ENCODE measurements at regions not wholly inside any gene's neighbourhood (a gene's known extent, or its start where the extent isn't known, plus 50 kb on each side); places are given as distances from the start of the nearest gene placed in this dataset.
"Not testable (repeated sequence)": the region's sequence is repeated elsewhere in the genome, so short reads cannot be mapped to it uniquely, and the experiment has no call there.

DNA sequence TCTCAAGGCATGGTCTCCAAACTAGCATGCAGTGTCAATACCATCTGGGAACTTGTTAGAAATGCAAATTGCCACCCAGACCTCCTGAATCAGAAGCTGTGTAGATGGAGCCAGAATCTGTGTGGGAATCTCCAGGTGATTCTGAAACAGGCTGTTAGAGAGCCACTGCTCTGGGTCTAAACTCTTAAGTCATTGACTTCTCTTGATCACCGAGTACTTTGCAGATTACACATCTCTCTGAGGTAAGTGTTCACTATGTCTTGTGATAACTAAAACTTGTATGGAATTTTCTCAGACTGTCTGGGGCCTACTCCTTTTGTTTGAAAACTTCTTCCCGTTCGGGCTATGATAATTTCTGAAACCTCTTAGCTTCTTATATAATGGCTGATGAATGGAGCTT is 315.6 kb downstream of the EDEM1 start:
- H3K4me3 ChIP-seq (ENCODE audit: low read depth, low read length): no peak overlapping the region
- TF ChIP-seq, protein P1, sequence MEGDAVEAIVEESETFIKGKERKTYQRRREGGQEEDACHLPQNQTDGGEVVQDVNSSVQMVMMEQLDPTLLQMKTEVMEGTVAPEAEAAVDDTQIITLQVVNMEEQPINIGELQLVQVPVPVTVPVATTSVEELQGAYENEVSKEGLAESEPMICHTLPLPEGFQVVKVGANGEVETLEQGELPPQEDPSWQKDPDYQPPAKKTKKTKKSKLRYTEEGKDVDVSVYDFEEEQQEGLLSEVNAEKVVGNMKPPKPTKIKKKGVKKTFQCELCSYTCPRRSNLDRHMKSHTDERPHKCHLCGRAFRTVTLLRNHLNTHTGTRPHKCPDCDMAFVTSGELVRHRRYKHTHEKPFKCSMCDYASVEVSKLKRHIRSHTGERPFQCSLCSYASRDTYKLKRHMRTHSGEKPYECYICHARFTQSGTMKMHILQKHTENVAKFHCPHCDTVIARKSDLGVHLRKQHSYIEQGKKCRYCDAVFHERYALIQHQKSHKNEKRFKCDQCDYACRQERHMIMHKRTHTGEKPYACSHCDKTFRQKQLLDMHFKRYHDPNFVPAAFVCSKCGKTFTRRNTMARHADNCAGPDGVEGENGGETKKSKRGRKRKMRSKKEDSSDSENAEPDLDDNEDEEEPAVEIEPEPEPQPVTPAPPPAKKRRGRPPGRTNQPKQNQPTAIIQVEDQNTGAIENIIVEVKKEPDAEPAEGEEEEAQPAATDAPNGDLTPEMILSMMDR (IDR thresholded peaks at IDR 0.05; ENCODE audit: borderline replicate concordance, insufficient read depth, low read depth, low read length): no peak

DNA sequence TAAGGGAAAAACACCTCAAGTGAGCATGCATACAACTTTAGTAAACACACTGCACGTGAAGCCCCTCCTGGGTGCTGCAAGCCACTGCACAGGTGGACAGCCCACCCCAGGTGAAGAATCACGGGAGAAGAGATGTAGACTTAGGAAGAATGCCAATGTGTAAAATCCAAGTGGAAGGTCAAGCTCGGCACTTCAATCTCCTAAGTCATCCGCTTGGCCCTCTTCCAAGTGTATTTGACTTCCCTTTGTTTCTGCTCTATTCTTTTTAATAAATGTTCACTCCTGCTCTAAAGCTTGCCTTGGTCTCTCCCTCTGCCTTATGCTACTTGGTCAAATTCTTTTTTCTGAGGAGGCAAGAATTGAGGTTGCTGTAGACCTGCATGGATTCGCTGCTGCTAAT is 316.6 kb downstream of the EDEM1 start:
- no peak overlapping the region for H3K4me3 ChIP-seq (ENCODE audit: low read depth, low read length)
- TF ChIP-seq, protein P1 (IDR thresholded peaks at IDR 0.05; ENCODE audit: borderline replicate concordance, insufficient read depth, low read depth, low read length): no peak

DNA sequence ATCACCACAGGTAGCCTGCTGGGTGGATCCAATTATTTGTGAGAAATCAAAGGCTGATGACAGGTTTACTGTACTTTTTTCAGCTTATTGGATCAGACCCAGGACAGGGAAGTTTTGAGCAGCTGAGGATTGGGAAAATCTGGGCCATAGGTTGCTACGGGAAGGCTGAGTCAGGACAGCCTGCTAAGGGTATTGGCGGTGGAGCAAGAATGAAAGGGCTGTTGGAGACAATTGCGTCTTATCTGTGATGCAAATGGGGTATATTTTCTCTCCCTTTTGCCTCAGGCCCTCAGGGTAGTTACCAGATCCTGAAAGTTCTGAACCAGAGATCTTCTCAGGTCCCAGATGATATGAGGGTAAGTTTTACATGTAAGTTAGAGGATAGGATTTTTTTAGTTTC is 317.7 kb downstream of the EDEM1 start:
- TF ChIP-seq, protein P1 (IDR thresholded peaks at IDR 0.05; ENCODE audit: borderline replicate concordance, insufficient read depth, low read depth, low read length): no peak

DNA sequence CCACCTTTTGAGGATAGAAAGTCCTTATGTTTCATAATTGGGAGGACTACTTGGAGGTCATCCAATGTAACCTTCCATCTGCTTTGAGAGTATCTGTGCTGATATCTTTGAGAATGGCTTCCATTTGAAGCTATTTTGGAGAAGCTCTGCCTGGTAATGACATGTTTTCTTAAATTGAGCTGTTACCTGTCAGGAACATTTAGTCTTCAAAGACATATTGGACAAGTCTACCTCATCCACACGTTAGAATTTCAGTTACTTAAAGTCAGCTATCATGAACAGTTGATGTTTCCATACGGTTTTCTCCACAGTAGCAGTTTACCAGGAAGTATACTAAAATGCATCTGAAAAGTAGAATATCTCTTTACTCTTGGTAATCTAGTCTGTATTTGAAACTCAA is 318.5 kb downstream of the EDEM1 start:
- TF ChIP-seq, protein P1 (IDR thresholded peaks at IDR 0.05; ENCODE audit: borderline replicate concordance, insufficient read depth, low read depth, low read length): no peak

More for the DNA sequence above, 317.7 kb downstream of the EDEM1 start:
- H3K4me3 ChIP-seq (ENCODE audit: low read depth, low read length): no peak overlapping the region

DNA sequence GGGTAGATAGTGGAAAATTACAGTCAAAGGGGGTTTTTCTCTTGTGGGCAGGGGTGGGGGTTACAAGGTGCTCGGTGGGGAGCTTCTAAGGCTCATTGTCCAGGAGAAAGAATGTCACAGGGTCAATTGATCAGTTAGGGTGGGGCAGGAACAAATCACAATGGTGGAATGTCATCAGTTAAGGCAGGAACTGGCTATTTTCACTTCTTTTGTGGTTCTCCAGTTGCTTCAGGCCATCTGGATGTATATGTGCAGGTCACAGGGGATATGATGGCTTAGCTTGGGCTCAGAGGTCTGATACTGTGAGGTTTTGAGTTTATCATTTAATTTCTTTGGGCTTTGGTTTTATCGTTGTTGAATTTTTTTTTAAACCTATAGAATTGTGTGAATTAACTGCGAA is 321.4 kb downstream of the EDEM1 start:
- not testable (repeated sequence) for H3K4me3 ChIP-seq (ENCODE audit: low read depth, low read length)

More for the DNA sequence above, 318.5 kb downstream of the EDEM1 start:
- no peak overlapping the region for H3K4me3 ChIP-seq (ENCODE audit: low read depth, low read length)

DNA sequence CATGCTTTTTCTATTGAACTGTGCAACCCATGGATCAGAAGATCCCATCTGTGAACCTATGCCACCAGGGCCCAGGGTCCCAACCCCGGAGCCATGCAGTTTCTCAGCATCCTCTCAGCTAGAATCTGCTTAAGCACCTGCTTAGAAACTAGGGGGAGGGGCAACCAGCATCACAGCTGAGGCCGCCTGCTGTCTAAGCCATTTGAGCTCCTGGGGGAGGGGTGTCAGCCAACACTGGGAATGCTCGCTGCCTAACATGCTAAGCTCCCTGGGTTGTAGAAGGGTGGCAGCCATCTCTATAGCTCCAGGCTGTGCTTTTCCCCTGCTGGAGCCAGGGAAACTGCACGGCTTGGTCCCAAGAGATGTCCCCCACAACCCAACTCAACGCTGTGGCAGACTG is 322.8 kb downstream of the EDEM1 start:
- H3K4me3 ChIP-seq (ENCODE audit: low read depth, low read length): no peak overlapping the region

DNA sequence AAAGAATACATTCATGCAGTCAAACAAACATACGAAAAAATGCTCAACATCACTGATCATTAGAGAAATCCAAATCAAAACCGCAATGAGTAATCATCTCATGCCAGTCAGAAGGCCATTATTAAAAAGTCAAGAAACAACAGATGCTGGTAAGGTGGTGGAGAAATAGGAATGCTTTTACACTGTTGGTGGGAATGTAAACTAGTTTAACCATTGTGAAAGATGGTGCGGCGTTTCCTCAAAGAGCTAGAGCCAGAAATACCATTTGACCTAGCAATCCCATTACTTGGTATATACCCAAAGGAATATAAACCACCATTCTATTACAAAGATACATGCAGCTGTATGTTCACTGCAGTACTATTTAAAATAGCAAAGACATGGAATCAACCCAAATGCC is 330.4 kb downstream of the EDEM1 start:
- TF ChIP-seq, protein P1 (IDR thresholded peaks at IDR 0.05; ENCODE audit: borderline replicate concordance, insufficient read depth, low read depth, low read length): no peak
- no peak overlapping the region for H3K4me3 ChIP-seq (ENCODE audit: low read depth, low read length)

More for the DNA sequence above, 322.8 kb downstream of the EDEM1 start:
- TF ChIP-seq, protein P1 (IDR thresholded peaks at IDR 0.05; ENCODE audit: borderline replicate concordance, insufficient read depth, low read depth, low read length): no peak

DNA sequence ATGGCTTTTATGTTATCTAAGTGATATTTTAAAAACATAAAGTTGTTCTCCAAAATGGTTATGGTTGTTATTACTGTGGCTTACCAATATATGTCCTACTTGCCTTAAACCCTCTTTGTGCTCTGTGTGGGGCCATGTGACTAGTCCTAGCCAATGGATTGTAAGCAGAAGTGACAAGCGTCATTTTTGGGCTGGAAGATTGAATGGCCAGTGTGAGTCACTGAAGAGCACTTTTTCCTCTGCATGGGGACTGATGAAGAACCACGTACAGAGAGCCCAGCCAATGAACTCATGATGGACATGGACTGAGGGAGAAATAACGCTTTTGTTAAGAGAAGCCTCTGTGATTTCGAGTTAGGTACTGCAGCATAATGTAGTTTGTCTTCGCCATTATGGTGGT is 332.7 kb downstream of the EDEM1 start:
- no peak overlapping the region for H3K4me3 ChIP-seq (ENCODE audit: low read depth, low read length)
- TF ChIP-seq, protein P1 (IDR thresholded peaks at IDR 0.05; ENCODE audit: borderline replicate concordance, insufficient read depth, low read depth, low read length): no peak
